HG02870 (cell line): ENCODE measurements at regions not wholly inside any gene's neighbourhood (a gene's known extent, or its start where the extent isn't known, plus 50 kb on each side); places are given as distances from the start of the nearest gene placed in this dataset.
A peak's percentile ranks its signal among the peaks of the same experiment; 100 is the strongest.
"Not testable (repeated sequence)": the region's sequence is repeated elsewhere in the genome, so short reads cannot be mapped to it uniquely, and the experiment has no call there.

Source experiments
- ATAC-seq: cut with Tn5 transposase; IDR thresholded peaks from one replicate; pipeline ENCODE4 v1.9.1; 2021; ENCODE audit warnings: mild to moderate bottlenecking, moderate library complexity; ENCODE audit not compliant: unreplicated experiment

GRCh38 chr18:35770376-35771014, 189.0 kb downstream of the GALNT1 start:
- peak; percentile 72 for ATAC-seq

- ATAC-seq = no peak
Measured at GRCh38 chr18:35771172-35771571, 189.6 kb downstream of the GALNT1 start.

- no peak for ATAC-seq
Measured at GRCh38 chr18:35775887-35776286, 194.3 kb downstream of the GALNT1 start.

GRCh38 chr18:35776473-35776872, 194.9 kb downstream of the GALNT1 start:
- ATAC-seq = no peak

- no peak for ATAC-seq
Measured at GRCh38 chr18:35777039-35777438, 195.4 kb upstream of the RMP24 start.

GRCh38 chr18:35778850-35779627, 193.4 kb upstream of the RMP24 start:
- no peak for ATAC-seq

- ATAC-seq = no peak
Measured at GRCh38 chr18:35780937-35781336, 191.5 kb upstream of the RMP24 start.

GRCh38 chr18:35782926-35783325, 189.6 kb upstream of the RMP24 start:
- ATAC-seq = no peak

GRCh38 chr18:35786365-35787042, 186.0 kb upstream of the RMP24 start:
- no peak for ATAC-seq

- no peak for ATAC-seq
Measured at GRCh38 chr18:35789543-35789942, 182.9 kb upstream of the RMP24 start.

- no peak for ATAC-seq
Measured at GRCh38 chr18:35797948-35798347, 174.5 kb upstream of the RMP24 start.

- no peak for ATAC-seq
Measured at GRCh38 chr18:35803551-35803950, 168.9 kb upstream of the RMP24 start.

GRCh38 chr18:35804377-35804776, 168.1 kb upstream of the RMP24 start:
- no peak for ATAC-seq

GRCh38 chr18:35807811-35808335, 164.6 kb upstream of the RMP24 start:
- ATAC-seq = no peak

- no peak for ATAC-seq
Measured at GRCh38 chr18:35808796-35809195, 163.7 kb upstream of the RMP24 start.

GRCh38 chr18:35810520-35810919, 162.0 kb upstream of the RMP24 start:
- ATAC-seq = no peak

- ATAC-seq = no peak
Measured at GRCh38 chr18:35811896-35812295, 160.6 kb upstream of the RMP24 start.

- ATAC-seq = not testable (repeated sequence)
Measured at GRCh38 chr18:35815011-35815410, 157.5 kb upstream of the RMP24 start.

GRCh38 chr18:35816003-35816402, 156.5 kb upstream of the RMP24 start:
- no peak for ATAC-seq

- ATAC-seq = no peak
Measured at GRCh38 chr18:35817604-35818352, 154.7 kb upstream of the RMP24 start.

- ATAC-seq = no peak
Measured at GRCh38 chr18:35818353-35818667, 154.2 kb upstream of the RMP24 start.
